ENCODE measurements at regions not wholly inside any gene's neighbourhood (a gene's known extent, or its start where the extent isn't known, plus 50 kb on each side); places are given as distances from the start of the nearest gene placed in this dataset.

DNA sequence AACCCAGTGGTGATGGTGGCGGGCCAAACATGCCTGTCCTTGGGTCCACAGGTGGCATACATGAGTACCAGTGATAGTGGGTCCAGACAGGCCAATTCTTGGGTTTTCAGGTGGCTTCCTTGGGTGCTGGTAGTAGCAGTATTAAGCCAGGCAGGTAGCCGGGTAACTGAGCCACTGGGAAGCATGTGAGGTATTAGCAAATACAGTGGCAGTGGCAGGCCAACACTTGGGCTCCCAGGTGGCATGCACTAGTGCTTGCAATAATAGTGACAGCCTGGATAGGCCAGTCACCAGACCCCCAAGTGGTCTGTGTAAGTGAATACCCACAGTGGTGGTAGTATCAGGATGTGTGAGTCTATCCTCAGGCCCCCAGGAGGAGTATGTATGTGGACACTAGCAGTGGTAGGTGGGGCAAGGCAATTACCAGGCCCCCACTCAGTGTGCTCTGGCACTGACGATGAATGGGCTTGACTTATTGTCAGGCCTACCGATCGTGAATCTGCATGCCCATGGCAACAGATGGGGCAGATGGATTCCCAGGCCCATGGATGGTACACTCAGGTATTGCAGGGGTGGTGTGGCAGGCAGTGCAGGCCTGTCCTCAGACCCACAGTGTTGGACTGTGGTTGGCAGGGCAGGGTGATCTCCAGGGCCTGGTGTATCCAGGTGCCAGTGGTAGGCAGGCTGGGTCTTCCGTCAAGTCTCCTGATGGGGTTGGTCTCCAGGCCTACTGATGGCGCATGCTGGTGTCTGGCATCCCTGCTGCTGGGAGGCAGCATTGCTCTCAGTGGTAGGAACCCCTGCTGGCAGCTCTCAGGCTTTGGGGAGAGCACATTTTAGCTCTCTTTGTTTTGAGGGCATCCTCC, 840.7 kb downstream of the FAM181B start:
- no peak for TF ChIP-seq YY1 (IDR thresholded peaks at IDR 0.05; ENCODE audit: insufficient read depth, insufficient read length)
- no peak for TF ChIP-seq SUZ12 (IDR thresholded peaks at IDR 0.05; ENCODE audit: extremely low read depth, insufficient read depth, insufficient read length)
- no peak for TF ChIP-seq ZNF274 (IDR thresholded peaks at IDR 0.05; ENCODE audit: low read depth, low read length)
